GM12878 (cell line): ENCODE measurements at regions not wholly inside any gene's neighbourhood (a gene's known extent, or its start where the extent isn't known, plus 50 kb on each side); places are given as distances from the start of the nearest gene placed in this dataset.

ENCODE experiments used
- ATAC-seq: fragments of 200-7000 bp; cut with Tn5 transposase; 3 replicates; pipeline ENCODE4 v1.9.1; 2020; ENCODE audit warnings: mild to moderate bottlenecking, moderate library complexity
- BruUV-seq: library from RNA; stranded (reverse); fragments of 400-500 nt; replicated peaks from 2 replicates; lab custom pipeline; 2021; lab: Mats Ljungman, UMichigan
- CTCF ChIA-PET: fragments of 300-600 bp; sonication (Branson Sonifier 250); formaldehyde crosslinking; extraction: SDS; loops from one replicate; lab custom pipeline; 2021; ENCODE audit warnings: inconsistent platforms; lab: Yijun Ruan, JAX
- POLR2A ChIA-PET: fragments of 350-600 bp; formaldehyde crosslinking; extraction: SDS; loops from one replicate; lab custom pipeline; 2021; ENCODE audit warnings: inconsistent platforms; lab: Charles Lee
- RAD21 ChIA-PET: fragments of 300-600 bp; sonication (Branson Sonifier 250); formaldehyde crosslinking; loops from one replicate; lab custom pipeline; 2023; ENCODE audit warnings: antibody characterized with exemption; ENCODE audit not compliant: unreplicated experiment; lab: Charles Lee
- SMC1A ChIA-PET: fragments of 300-600 bp; sonication (Branson Sonifier 250); formaldehyde crosslinking; loops from one replicate; lab custom pipeline; 2023; ENCODE audit not compliant: unreplicated experiment, uncharacterized antibody; lab: Charles Lee
- DNase-seq: peaks from one replicate; pipeline ENCODE4 v3.0.0-alpha.2; 2011; ENCODE audit warnings: low read depth, low spot score
- FAIRE-seq: peaks from 3 replicates; lab custom pipeline; 2011; peaks lifted over from hg19 to GRCh38; lab: Jason Lieb, UNC
- H2AFZ ChIP-seq: 2 replicates; pipeline ENCODE4 v1.6.0; 2011; ENCODE audit warnings: low read depth, low read length, control low read depth; ENCODE audit not compliant: control insufficient read depth
- H3K27ac ChIP-seq: 2 replicates; pipeline ENCODE4 v1.5.1; 2011; ENCODE audit warnings: control low read depth; ENCODE audit not compliant: control insufficient read depth, insufficient read depth
- H3K27me3 ChIP-seq, 2 experiments: replicated peaks in 1 of 2; 2 replicates each; pipeline versions ENCODE4 v1.6.0 to v1.6.1; 2011; ENCODE audit warnings: low read length in 1 of 2; ENCODE audit not compliant: control insufficient read depth in 2 of 2, insufficient read depth in 2 of 2
- H3K36me3 ChIP-seq, 2 experiments: 2 replicates each; pipeline ENCODE4 v1.5.1; 2011; ENCODE audit warnings: low read length in 1 of 2; ENCODE audit not compliant: control insufficient read depth in 2 of 2, insufficient read depth in 2 of 2
- H3K4me1 ChIP-seq: 2 replicates; pipeline ENCODE4 v1.6.1; 2011; ENCODE audit warnings: mild to moderate bottlenecking, low read length, moderate library complexity, mixed read lengths; ENCODE audit not compliant: control insufficient read depth, insufficient read depth
- H3K4me2 ChIP-seq: 2 replicates; pipeline ENCODE4 v1.6.0; 2011; ENCODE audit warnings: control low read depth; ENCODE audit not compliant: control insufficient read depth, insufficient read depth
- H3K4me3 ChIP-seq: fragments of 200-600 bp; sonication (generic); 2 replicates; pipeline ENCODE4 v1.5.1; 2016
- H3K79me2 ChIP-seq: 2 replicates; pipeline ENCODE4 v1.6.0; 2011; ENCODE audit warnings: low read length; ENCODE audit not compliant: control insufficient read depth, insufficient read depth
- H3K9ac ChIP-seq: 2 replicates; pipeline ENCODE4 v1.8.0; 2011; ENCODE audit warnings: low read length, control low read depth, mixed read lengths; ENCODE audit not compliant: control insufficient read depth, insufficient read depth
- H3K9me3 ChIP-seq: replicated peaks from 3 replicates; pipeline ENCODE4 v1.5.1; 2011; ENCODE audit warnings: mild to moderate bottlenecking, low read length; ENCODE audit not compliant: control insufficient read depth, insufficient read depth
- H4K20me1 ChIP-seq: 2 replicates; pipeline ENCODE4 v1.6.0; 2011; ENCODE audit not compliant: control insufficient read depth, insufficient read depth
- BRCA1 ChIP-seq: IDR thresholded peaks from 2 replicates; pipeline ENCODE4 v1.6.1; 2011; ENCODE audit warnings: low read depth, low read length, improper control_type of control experiment
- CBX5 ChIP-seq: sonication (generic); IDR thresholded peaks from 2 replicates; pipeline ENCODE4 v1.6.1; 2016; ENCODE audit warnings: low read depth, moderate library complexity, mild to moderate bottlenecking, inconsistent platforms
- DPF2 ChIP-seq: fragments of 450-650 bp; IDR thresholded peaks from 2 replicates; pipeline ENCODE4 v1.6.1; 2017; ENCODE audit warnings: mild to moderate bottlenecking
- ETV6 ChIP-seq, 2 experiments: fragments of 450-650 bp in 1 of 2; IDR thresholded peaks in 1 of 2; conservative IDR thresholded peaks in 1 of 2; 2 replicates each; pipeline ENCODE4 v1.6.1; 2014; ENCODE audit warnings: antibody characterized with exemption in 1 of 2, borderline replicate concordance in 1 of 2, low read depth in 1 of 2, mild to moderate bottlenecking in 1 of 2, moderate library complexity in 1 of 2
- FOXK2 ChIP-seq: fragments of 450-650 bp; IDR thresholded peaks from 2 replicates; pipeline ENCODE4 v1.6.1; 2017; ENCODE audit warnings: mild to moderate bottlenecking, moderate library complexity
- FOXM1 ChIP-seq: IDR thresholded peaks from 2 replicates; pipeline ENCODE4 v1.6.1; 2012; ENCODE audit warnings: low read depth, mild to moderate bottlenecking, inconsistent platforms, low read length, moderate library complexity
- MXI1 ChIP-seq: fragments of 150-350 bp; IDR thresholded peaks from 2 replicates; pipeline ENCODE4 v1.6.1; 2011; ENCODE audit warnings: low read depth, mild to moderate bottlenecking, inconsistent platforms, low read length, improper control_type of control experiment
- NFYA ChIP-seq: IDR thresholded peaks from 2 replicates; pipeline ENCODE4 v1.6.1; 2011; ENCODE audit warnings: low read depth, mild to moderate bottlenecking, low read length, improper control_type of control experiment, borderline replicate concordance
- RB1 ChIP-seq: fragments of 450-650 bp; formaldehyde crosslinking; IDR thresholded peaks from 2 replicates; pipeline ENCODE4 v1.6.1; 2017; ENCODE audit warnings: mild to moderate bottlenecking, borderline replicate concordance
- SMARCA5 ChIP-seq: fragments of 450-650 bp; IDR thresholded peaks from 2 replicates; pipeline ENCODE4 v1.6.1; 2017; ENCODE audit warnings: mild to moderate bottlenecking
- SREBF2 ChIP-seq: IDR thresholded peaks from 2 replicates; pipeline ENCODE4 v1.6.1; 2012; ENCODE audit warnings: mild to moderate bottlenecking, low read length
- STAT3 ChIP-seq: IDR thresholded peaks from 2 replicates; pipeline ENCODE4 v1.6.1; 2011; ENCODE audit warnings: low read depth, low read length, improper control_type of control experiment
- TARDBP ChIP-seq: IDR thresholded peaks from 2 replicates; pipeline ENCODE4 v1.6.1; 2016; ENCODE audit warnings: borderline replicate concordance
- TCF3 ChIP-seq: IDR thresholded peaks from 2 replicates; pipeline ENCODE4 v1.6.1; 2012; ENCODE audit warnings: low read depth, mild to moderate bottlenecking, low read length, borderline replicate concordance; ENCODE audit not compliant: insufficient read depth
- WGBS: methylation state at CpG from one replicate; pipeline ENCODE4 v1.1.6; 2016; ENCODE audit warnings: low lambda C conversion rate; ENCODE audit not compliant: insufficient replicate concordance, insufficient coverage; ENCODE audit errors: missing lambda C conversion rate; 5-methylcytosine and 5-hydroxymethylcytosine counted together
- in situ Hi-C: fragments of 300-500 bp; cut with MboI; formaldehyde crosslinking; loops from 9 replicates; pipeline ENCODE4 v1.14.3; 2018; ENCODE audit warnings: mixed read lengths
- intact Hi-C: fragments of 100-400 bp; cut with micrococcal nuclease; formaldehyde crosslinking; loops from one replicate; pipeline ENCODE4 v1.14.2; 2022; ENCODE audit not compliant: unreplicated experiment
- TF ChIP-seq, protein P1 (sequence below): fragments of 450-650 bp; formaldehyde crosslinking; IDR thresholded peaks from 2 replicates; pipeline ENCODE4 v1.4.0; 2022; ENCODE audit warnings: mild to moderate bottlenecking, moderate library complexity
- TF ChIP-seq, protein P2 (sequence below): fragments of 450-650 bp; IDR thresholded peaks from 2 replicates; pipeline ENCODE4 v1.6.1; 2017; ENCODE audit warnings: borderline replicate concordance

DNA sequence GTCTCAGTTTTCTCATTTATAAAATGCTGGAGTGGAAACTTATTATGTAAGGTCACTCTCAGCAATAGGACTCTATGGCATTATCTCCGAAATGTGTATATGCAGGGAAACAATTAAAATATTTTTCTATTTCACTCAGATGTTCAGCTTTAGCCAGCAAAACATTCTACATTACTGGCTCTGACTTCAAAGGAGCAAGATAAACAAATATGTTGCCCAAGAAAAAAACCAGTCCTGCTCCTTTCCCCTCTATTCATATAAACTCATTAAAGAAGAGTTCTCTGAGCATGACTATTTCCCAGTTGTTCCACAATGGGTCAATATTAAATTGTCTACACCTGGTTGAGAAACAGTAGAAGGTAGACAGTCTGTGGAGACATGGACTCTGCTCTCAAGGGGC is 155.0 kb downstream of the NPR3 start (continued):
- TF ChIP-seq, protein P1, sequence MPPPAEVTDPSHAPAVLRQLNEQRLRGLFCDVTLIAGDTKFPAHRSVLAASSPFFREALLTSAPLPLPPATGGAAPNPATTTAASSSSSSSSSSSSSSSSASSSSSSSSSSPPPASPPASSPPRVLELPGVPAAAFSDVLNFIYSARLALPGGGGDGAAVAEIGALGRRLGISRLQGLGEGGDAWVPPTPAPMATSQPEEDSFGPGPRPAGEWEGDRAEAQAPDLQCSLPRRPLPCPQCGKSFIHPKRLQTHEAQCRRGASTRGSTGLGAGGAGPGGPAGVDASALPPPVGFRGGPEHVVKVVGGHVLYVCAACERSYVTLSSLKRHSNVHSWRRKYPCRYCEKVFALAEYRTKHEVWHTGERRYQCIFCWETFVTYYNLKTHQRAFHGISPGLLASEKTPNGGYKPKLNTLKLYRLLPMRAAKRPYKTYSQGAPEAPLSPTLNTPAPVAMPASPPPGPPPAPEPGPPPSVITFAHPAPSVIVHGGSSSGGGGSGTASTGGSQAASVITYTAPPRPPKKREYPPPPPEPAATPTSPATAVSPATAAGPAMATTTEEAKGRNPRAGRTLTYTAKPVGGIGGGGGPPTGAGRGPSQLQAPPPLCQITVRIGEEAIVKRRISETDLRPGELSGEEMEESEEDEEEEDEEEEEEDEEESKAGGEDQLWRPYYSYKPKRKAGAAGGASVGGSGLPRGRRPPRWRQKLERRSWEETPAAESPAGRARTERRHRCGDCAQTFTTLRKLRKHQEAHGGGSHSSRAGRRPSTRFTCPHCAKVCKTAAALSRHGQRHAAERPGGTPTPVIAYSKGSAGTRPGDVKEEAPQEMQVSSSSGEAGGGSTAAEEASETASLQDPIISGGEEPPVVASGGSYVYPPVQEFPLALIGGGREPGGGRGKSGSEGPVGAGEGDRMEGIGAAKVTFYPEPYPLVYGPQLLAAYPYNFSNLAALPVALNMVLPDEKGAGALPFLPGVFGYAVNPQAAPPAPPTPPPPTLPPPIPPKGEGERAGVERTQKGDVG (CRISPR knock-in tag), result no peak
- TF ChIP-seq DPF2, result no peak
- TF ChIP-seq, all 136 proteins: peak for 0

- H3K79me2 ChIP-seq, result no peaks in the 10 kb centered on the region
- H3K4me3 ChIP-seq, result no peak overlapping the region
- DNase-seq (no peak), ATAC-seq (no peak), FAIRE-seq (no peak)
- no peaks in the 10 kb centered on the region for H3K36me3 ChIP-seq
- H4K20me1 ChIP-seq, result no peaks in the 10 kb centered on the region
- no peak for TF ChIP-seq SMARCA5
- no peak for TF ChIP-seq TCF3
- no peak for TF ChIP-seq STAT3
- TF ChIP-seq FOXK2, result no peak
- no peak for TF ChIP-seq TARDBP
- TF ChIP-seq MXI1, result no peak
- TF ChIP-seq SREBF2, result no peak
- no peak for TF ChIP-seq RB1
- TF ChIP-seq BRCA1, result no peak
- no peak for TF ChIP-seq FOXM1
- TF ChIP-seq, protein P2, sequence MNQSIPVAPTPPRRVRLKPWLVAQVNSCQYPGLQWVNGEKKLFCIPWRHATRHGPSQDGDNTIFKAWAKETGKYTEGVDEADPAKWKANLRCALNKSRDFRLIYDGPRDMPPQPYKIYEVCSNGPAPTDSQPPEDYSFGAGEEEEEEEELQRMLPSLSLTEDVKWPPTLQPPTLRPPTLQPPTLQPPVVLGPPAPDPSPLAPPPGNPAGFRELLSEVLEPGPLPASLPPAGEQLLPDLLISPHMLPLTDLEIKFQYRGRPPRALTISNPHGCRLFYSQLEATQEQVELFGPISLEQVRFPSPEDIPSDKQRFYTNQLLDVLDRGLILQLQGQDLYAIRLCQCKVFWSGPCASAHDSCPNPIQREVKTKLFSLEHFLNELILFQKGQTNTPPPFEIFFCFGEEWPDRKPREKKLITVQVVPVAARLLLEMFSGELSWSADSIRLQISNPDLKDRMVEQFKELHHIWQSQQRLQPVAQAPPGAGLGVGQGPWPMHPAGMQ, result no peak
- no peak for TF ChIP-seq CBX5
- no peak for TF ChIP-seq ETV6 (conservative IDR thresholded peaks at IDR 0.05 in 1 of 2, IDR thresholded peaks at IDR 0.05 in 1 of 2; ENCODE audit: borderline replicate concordance in 1 of 2, low read depth in 1 of 2)
- TF ChIP-seq NFYA, result no peak
- H3K27ac ChIP-seq, result no peak overlapping the region
- no TSS peak for BruUV-seq
- ChIA-PET CTCF (no interaction called here), POLR2A (no interaction called here), SMC1A (no interaction called here), RAD21 (no interaction called here)
- intact Hi-C loops, result no loop called here
- H3K9me3 ChIP-seq, result no peaks in the 10 kb centered on the region; the same call in 2 of the 3 replicates
- H3K27me3 ChIP-seq, result no peaks in the 10 kb centered on the region
- 18% methylated on average over 3 of the region's 3 CpGs for WGBS
- no peaks in the 10 kb centered on the region for H3K4me1 ChIP-seq
- H3K4me2 ChIP-seq, result no peak overlapping the region
- H3K9ac ChIP-seq, result no peak overlapping the region
- in situ Hi-C loops, result no loop called here
- no peak overlapping the region for H2AFZ ChIP-seq
These were observed 158.1 kb downstream of the NPR3 start for GRCh38 chr5:32869216-32869615.
